22Rv1 (cell line): ENCODE measurements at regions not wholly inside any gene's neighbourhood (a gene's known extent, or its start where the extent isn't known, plus 50 kb on each side); places are given as distances from the start of the nearest gene placed in this dataset.

Source experiments
- CTCF ChIP-seq: fragments of 450-650 bp; IDR thresholded peaks from 2 replicates; pipeline ENCODE4 v1.5.1; 2017; ENCODE audit warnings: mild to moderate bottlenecking
- ZFX ChIP-seq: fragments of 450-650 bp; IDR thresholded peaks from 2 replicates; pipeline ENCODE4 v1.6.1; 2017; ENCODE audit warnings: antibody characterized with exemption, borderline replicate concordance

GRCh38 chr20:48236000-48236970 is 451.0 kb upstream of the SULF2 start:
- TF ChIP-seq CTCF (no peak), ZFX (no peak)
